ENCODE measurements at regions not wholly inside any gene's neighbourhood (a gene's known extent, or its start where the extent isn't known, plus 50 kb on each side); places are given as distances from the start of the nearest gene placed in this dataset.

- Histone ChIP-seq H3K4me3 (no peak overlapping the region), H3K9me3 (ENCODE audit: low read depth) (no peaks in the 10 kb centered on the region), H3K79me2 (ENCODE audit: insufficient read depth) (no peaks in the 10 kb centered on the region), H2AFZ (no peak overlapping the region), H3K9ac (no peak overlapping the region), H3K36me3 (ENCODE audit: low read depth) (no peaks in the 10 kb centered on the region), H3F3A (ENCODE audit: insufficient read depth) (no peaks in the 10 kb centered on the region), H3K27me3 (replicated peaks; ENCODE audit: insufficient read depth) (no peaks in the 10 kb centered on the region), H3K9me2 (ENCODE audit: insufficient read depth) (no peaks in the 10 kb centered on the region), H3K4me1 (ENCODE audit: insufficient read depth) (no peaks in the 10 kb centered on the region), H3K4me2 (ENCODE audit: unreplicated experiment) (no peak overlapping the region), H4K20me1 (ENCODE audit: insufficient read depth) (no peaks in the 10 kb centered on the region), H3K27ac (no peak overlapping the region)
- in situ Hi-C loops (cut with MboI) = no loop called here
- TF ChIP-seq EZH2 (IDR thresholded peaks at IDR 0.05; ENCODE audit: insufficient read depth, poor library complexity, severe bottlenecking) (no peak), EZH2phosphoT487 (IDR thresholded peaks at IDR 0.05; ENCODE audit: insufficient read depth, low read depth) (no peak)
- 45 to 49% methylated on average over 2 of the region's 2 CpGs for WGBS, 2 experiments (ENCODE audit: low coverage in 1 of 2, low lambda C conversion rate in 2 of 2, missing lambda C conversion rate in 2 of 2)
- DNase-seq = peak; percentile 10
Observed at GRCh38 chr4:127240764-127241105, 392.0 kb upstream of the INTU start.

GRCh38 chr4:127244515-127244914, 388.2 kb upstream of the INTU start:
- H3K27me3 ChIP-seq (replicated peaks; ENCODE audit: insufficient read depth) = no peaks in the 10 kb centered on the region
- no peak overlapping the region for H3K4me3 ChIP-seq
- peaks cover 4% of the 10 kb centered on the region; the same call in 1 of the 2 replicates for H3F3A ChIP-seq (ENCODE audit: insufficient read depth)
- DNase-seq = no peak
- TF ChIP-seq EZH2phosphoT487 (IDR thresholded peaks at IDR 0.05; ENCODE audit: insufficient read depth, low read depth) = no peak
- no peak for TF ChIP-seq EZH2 (IDR thresholded peaks at IDR 0.05; ENCODE audit: insufficient read depth, poor library complexity, severe bottlenecking)
- H3K9ac ChIP-seq = no peak overlapping the region
- H4K20me1 ChIP-seq (ENCODE audit: insufficient read depth) = no peaks in the 10 kb centered on the region
- H3K9me3 ChIP-seq (ENCODE audit: low read depth) = no peaks in the 10 kb centered on the region
- no peaks in the 10 kb centered on the region for H3K9me2 ChIP-seq (ENCODE audit: insufficient read depth)
- H3K4me2 ChIP-seq (ENCODE audit: unreplicated experiment) = no peak overlapping the region
- H3K27ac ChIP-seq = no peak overlapping the region
- no peak overlapping the region for H2AFZ ChIP-seq
- in situ Hi-C loops (cut with MboI) = no loop called here
- no peaks in the 10 kb centered on the region for H3K79me2 ChIP-seq (ENCODE audit: insufficient read depth)
- peaks cover 6% of the 10 kb centered on the region; the same call in 1 of the 2 replicates for H3K4me1 ChIP-seq (ENCODE audit: insufficient read depth)
- WGBS, 2 experiments (ENCODE audit: low coverage in 1 of 2, low lambda C conversion rate in 2 of 2, missing lambda C conversion rate in 2 of 2) = 91 to 93% methylated on average over 5 of the region's 5 CpGs
- no peaks in the 10 kb centered on the region for H3K36me3 ChIP-seq (ENCODE audit: low read depth)

- no peaks in the 10 kb centered on the region for H3K27me3 ChIP-seq (replicated peaks; ENCODE audit: insufficient read depth)
- no peak overlapping the region for H3K4me3 ChIP-seq
- H2AFZ ChIP-seq = no peak overlapping the region
- no peak overlapping the region for H3K4me2 ChIP-seq (ENCODE audit: unreplicated experiment)
- no peaks in the 10 kb centered on the region for H3K36me3 ChIP-seq (ENCODE audit: low read depth)
- H4K20me1 ChIP-seq (ENCODE audit: insufficient read depth) = no peaks in the 10 kb centered on the region
- H3K9me3 ChIP-seq (ENCODE audit: low read depth) = no peaks in the 10 kb centered on the region
- DNase-seq = no peak
- TF ChIP-seq EZH2 (IDR thresholded peaks at IDR 0.05; ENCODE audit: insufficient read depth, poor library complexity, severe bottlenecking) = no peak
- no peak for TF ChIP-seq EZH2phosphoT487 (IDR thresholded peaks at IDR 0.05; ENCODE audit: insufficient read depth, low read depth)
- no peaks in the 10 kb centered on the region for H3K79me2 ChIP-seq (ENCODE audit: insufficient read depth)
- H3K4me1 ChIP-seq (ENCODE audit: insufficient read depth) = peaks cover 17% of the 10 kb centered on the region; the same call in 1 of the 2 replicates
- no peak overlapping the region for H3K27ac ChIP-seq
- H3K9ac ChIP-seq = no peak overlapping the region
- in situ Hi-C loops (cut with MboI) = no loop called here
- H3F3A ChIP-seq (ENCODE audit: insufficient read depth) = peaks cover 8% of the 10 kb centered on the region; the same call in 1 of the 2 replicates
- 82 to 89% methylated on average over 6 of the region's 6 CpGs for WGBS, 2 experiments (ENCODE audit: low coverage in 1 of 2, low lambda C conversion rate in 2 of 2, missing lambda C conversion rate in 2 of 2)
- no peaks in the 10 kb centered on the region for H3K9me2 ChIP-seq (ENCODE audit: insufficient read depth)
Observed at GRCh38 chr4:127246963-127247952, 385.5 kb upstream of the INTU start.

DNA sequence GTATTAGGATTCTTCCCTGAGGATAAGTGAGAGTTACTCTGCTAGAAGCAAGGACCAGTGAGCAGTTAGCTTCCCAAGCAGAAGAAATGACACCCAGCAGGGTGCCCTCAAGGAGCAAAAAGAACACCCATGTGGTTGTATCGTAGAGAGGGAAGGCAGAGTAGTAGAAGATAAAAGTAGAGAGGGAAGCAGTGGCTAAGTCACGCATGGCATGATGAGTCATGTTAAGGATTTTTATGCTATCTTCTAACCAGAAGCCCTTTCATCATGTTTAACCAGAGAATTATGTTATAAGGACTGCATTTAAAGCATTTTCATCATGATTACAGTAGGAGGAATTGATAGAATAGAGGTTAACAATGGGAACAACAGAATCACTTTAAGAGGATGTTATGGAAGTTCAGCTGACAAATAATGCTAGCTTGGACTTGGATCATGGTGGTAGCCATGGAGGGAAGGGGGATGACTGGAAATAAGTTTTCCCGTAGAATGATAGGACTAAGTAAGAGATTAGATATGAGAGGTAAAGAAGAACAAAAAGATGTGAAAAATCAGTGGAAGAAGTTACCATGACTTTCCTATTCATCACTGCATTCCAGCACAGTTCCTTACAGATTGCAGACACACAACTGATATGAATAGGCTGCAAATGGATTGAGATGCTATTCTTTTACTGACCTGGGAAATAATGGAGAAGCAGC, 383.5 kb upstream of the INTU start:
- peak; percentile 65 for DNase-seq
- peak overlapping the region; percentile 25; the same call in 1 of the 2 replicates for H3K27ac ChIP-seq
- 34 to 41% methylated on average over 3 of the region's 3 CpGs for WGBS, 2 experiments (ENCODE audit: low coverage in 1 of 2, low lambda C conversion rate in 2 of 2, missing lambda C conversion rate in 2 of 2)

More for the DNA sequence above, 383.5 kb upstream of the INTU start:
- in situ Hi-C loops (cut with MboI) = no loop called here
- Histone ChIP-seq H3K9me2 (ENCODE audit: insufficient read depth) (no peaks in the 10 kb centered on the region), H2AFZ (no peak overlapping the region), H3K9ac (no peak overlapping the region), H3K4me2 (ENCODE audit: unreplicated experiment) (no peak overlapping the region), H3K9me3 (ENCODE audit: low read depth) (no peaks in the 10 kb centered on the region), H3K4me1 (ENCODE audit: insufficient read depth) (peaks cover 17% of the 10 kb centered on the region; the same call in 1 of the 2 replicates), H3K36me3 (ENCODE audit: low read depth) (no peaks in the 10 kb centered on the region), H3F3A (ENCODE audit: insufficient read depth) (peaks cover 8% of the 10 kb centered on the region; the same call in 1 of the 2 replicates), H3K79me2 (ENCODE audit: insufficient read depth) (no peaks in the 10 kb centered on the region), H3K27me3 (replicated peaks; ENCODE audit: insufficient read depth) (no peaks in the 10 kb centered on the region), H3K4me3 (no peak overlapping the region), H4K20me1 (ENCODE audit: insufficient read depth) (no peaks in the 10 kb centered on the region)
- TF ChIP-seq EZH2phosphoT487 (IDR thresholded peaks at IDR 0.05; ENCODE audit: insufficient read depth, low read depth) (no peak), EZH2 (IDR thresholded peaks at IDR 0.05; ENCODE audit: insufficient read depth, poor library complexity, severe bottlenecking) (no peak)

All from GM23248 (cell line).